ENCODE measurements at regions not wholly inside any gene's neighbourhood (a gene's known extent, or its start where the extent isn't known, plus 50 kb on each side); places are given as distances from the start of the nearest gene placed in this dataset.

DNA sequence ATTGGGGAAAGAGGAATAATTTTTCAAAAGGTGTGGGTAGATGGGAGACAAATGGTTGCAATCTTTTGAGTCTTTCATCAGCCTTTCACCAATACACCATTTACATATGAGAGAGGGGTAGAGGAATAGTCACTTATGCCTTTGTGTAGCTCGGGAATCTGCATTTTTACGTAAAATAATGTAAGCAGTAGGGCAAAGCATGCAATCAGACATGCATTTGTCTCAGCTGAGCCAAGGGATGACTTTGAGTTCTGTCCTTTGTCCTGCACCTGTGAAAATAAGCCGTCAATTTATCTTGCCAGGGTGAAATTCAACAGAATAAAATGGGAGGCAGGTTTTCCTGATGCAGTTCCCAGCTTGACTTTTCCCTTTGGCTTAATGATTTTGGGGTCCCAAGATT, 1473.4 kb upstream of the TENM3 start:
- Histone ChIP-seq H3K9ac (ENCODE audit: insufficient read depth, low read depth, low read length) (no peak overlapping the region), H3K9me3 (ENCODE audit: low read length) (no peaks in the 10 kb centered on the region), H3K27ac (ENCODE audit: extremely low read length, insufficient read depth, low read length) (no peak overlapping the region), H3K4me1 (ENCODE audit: insufficient read depth, low read length) (no peaks in the 10 kb centered on the region), H3K27me3 (ENCODE audit: control insufficient read depth in 1 of 2, insufficient read depth in 2 of 2, low read length in 2 of 2) (no peaks in the 10 kb centered on the region), H3K4me3 (replicated peaks in 1 of 3; ENCODE audit: insufficient read depth in 1 of 3, low read depth in 2 of 3, low read length in 3 of 3) (no peak overlapping the region), H3K79me2 (ENCODE audit: insufficient read depth, low read length) (no peaks in the 10 kb centered on the region), H4K20me1 (ENCODE audit: insufficient read depth, low read length) (no peaks in the 10 kb centered on the region), H2AFZ (ENCODE audit: low read length) (no peak overlapping the region), H3K4me2 (ENCODE audit: low read depth, low read length) (no peak overlapping the region), H3K36me3 (replicated peaks in 1 of 2; ENCODE audit: control insufficient read depth in 1 of 2, insufficient read depth in 2 of 2, low read length in 2 of 2) (no peaks in the 10 kb centered on the region)
- DNase-seq (ENCODE audit: low spot score) (no peak), FAIRE-seq (no peak), ATAC-seq (no peak)
- no TSS peak for BruUV-seq (replicated peaks)
- intact Hi-C loops (cut with micrococcal nuclease; ENCODE audit: unreplicated experiment): no loop called here
- no peak for TF ChIP-seq ZNF552 (CRISPR knock-in tag; IDR thresholded peaks at IDR 0.05; ENCODE audit: borderline replicate concordance)
- TF ChIP-seq, protein P1, sequence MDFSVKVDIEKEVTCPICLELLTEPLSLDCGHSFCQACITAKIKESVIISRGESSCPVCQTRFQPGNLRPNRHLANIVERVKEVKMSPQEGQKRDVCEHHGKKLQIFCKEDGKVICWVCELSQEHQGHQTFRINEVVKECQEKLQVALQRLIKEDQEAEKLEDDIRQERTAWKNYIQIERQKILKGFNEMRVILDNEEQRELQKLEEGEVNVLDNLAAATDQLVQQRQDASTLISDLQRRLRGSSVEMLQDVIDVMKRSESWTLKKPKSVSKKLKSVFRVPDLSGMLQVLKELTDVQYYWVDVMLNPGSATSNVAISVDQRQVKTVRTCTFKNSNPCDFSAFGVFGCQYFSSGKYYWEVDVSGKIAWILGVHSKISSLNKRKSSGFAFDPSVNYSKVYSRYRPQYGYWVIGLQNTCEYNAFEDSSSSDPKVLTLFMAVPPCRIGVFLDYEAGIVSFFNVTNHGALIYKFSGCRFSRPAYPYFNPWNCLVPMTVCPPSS (IDR thresholded peaks at IDR 0.05): no peak
- TF ChIP-seq ZNF589 (CRISPR knock-in tag; conservative IDR thresholded peaks at IDR 0.05): no peak
- no peak for TF ChIP-seq PHB2 (IDR thresholded peaks at IDR 0.05; ENCODE audit: partially characterized antibody)
- TF ChIP-seq KLF12 (CRISPR knock-in tag; IDR thresholded peaks at IDR 0.05; ENCODE audit: borderline replicate concordance): no peak
- TF ChIP-seq, protein P2, sequence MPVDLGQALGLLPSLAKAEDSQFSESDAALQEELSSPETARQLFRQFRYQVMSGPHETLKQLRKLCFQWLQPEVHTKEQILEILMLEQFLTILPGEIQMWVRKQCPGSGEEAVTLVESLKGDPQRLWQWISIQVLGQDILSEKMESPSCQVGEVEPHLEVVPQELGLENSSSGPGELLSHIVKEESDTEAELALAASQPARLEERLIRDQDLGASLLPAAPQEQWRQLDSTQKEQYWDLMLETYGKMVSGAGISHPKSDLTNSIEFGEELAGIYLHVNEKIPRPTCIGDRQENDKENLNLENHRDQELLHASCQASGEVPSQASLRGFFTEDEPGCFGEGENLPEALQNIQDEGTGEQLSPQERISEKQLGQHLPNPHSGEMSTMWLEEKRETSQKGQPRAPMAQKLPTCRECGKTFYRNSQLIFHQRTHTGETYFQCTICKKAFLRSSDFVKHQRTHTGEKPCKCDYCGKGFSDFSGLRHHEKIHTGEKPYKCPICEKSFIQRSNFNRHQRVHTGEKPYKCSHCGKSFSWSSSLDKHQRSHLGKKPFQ (CRISPR knock-in tag; IDR thresholded peaks at IDR 0.05; ENCODE audit: insufficient replicate concordance): no peak
- TF ChIP-seq ZNF781 (CRISPR knock-in tag; IDR thresholded peaks at IDR 0.05; ENCODE audit: borderline replicate concordance, not compliant biosample characterization): no peak
- in situ Hi-C loops (cut with HindIII; ENCODE audit: extremely low pct_ligation_motif_present, low pct_unique_long_range_greater_than_20kb): no loop called here
- WGBS (ENCODE audit: low lambda C conversion rate): 0% methylated on average over 3 of the region's 3 CpGs
- CTCF ChIA-PET (ENCODE audit: low intra/inter-chr PET ratio, low total read pairs): no interaction called here
- POLR2A ChIA-PET: no interaction called here

Data from HepG2 (cell line).